HepG2 (cell line): ENCODE measurements at regions not wholly inside any gene's neighbourhood (a gene's known extent, or its start where the extent isn't known, plus 50 kb on each side); places are given as distances from the start of the nearest gene placed in this dataset.

Source experiments
- ATAC-seq: fragments of 200-7000 bp; cut with Tn5 transposase; 3 replicates; pipeline ENCODE4 v1.9.1; 2020; ENCODE audit warnings: mild to moderate bottlenecking, moderate library complexity
- BruUV-seq: library from RNA; stranded (reverse); fragments of 400-500 nt; replicated peaks from 2 replicates; lab custom pipeline; 2021; lab: Mats Ljungman, UMichigan
- CTCF ChIA-PET: fragments of 300-600 bp; formaldehyde crosslinking; extraction: SDS; loops from one replicate; lab custom pipeline; 2021; ENCODE audit warnings: low total read pairs, inconsistent platforms, low intra/inter-chr PET ratio; lab: Yijun Ruan, JAX
- POLR2A ChIA-PET: fragments of 350-600 bp; sonication (Branson Sonifier 250); formaldehyde crosslinking; loops from one replicate; lab custom pipeline; 2020; ENCODE audit warnings: antibody characterized with exemption, inconsistent platforms; lab: Yijun Ruan, JAX
- DNase-seq: peaks from one replicate; pipeline ENCODE4 v3.0.0-alpha.2; 2015; ENCODE audit warnings: low spot score
- FAIRE-seq: peaks from 3 replicates; lab custom pipeline; 2011; peaks lifted over from hg19 to GRCh38; lab: Jason Lieb, UNC
- H2AFZ ChIP-seq: one replicate; pipeline ENCODE4 v1.6.1; 2011; ENCODE audit warnings: low read length, inconsistent platforms
- H3K27ac ChIP-seq: fragments of 300-600 bp; 3 replicates; pipeline ENCODE4 v1.8.0; 2011; ENCODE audit warnings: mixed run types, mild to moderate bottlenecking, mixed read lengths, low read length, inconsistent platforms; ENCODE audit not compliant: insufficient read depth; ENCODE audit errors: extremely low read length
- H3K27me3 ChIP-seq, 2 experiments: fragments of 200-600 bp in 1 of 2; 2 replicates in 1 of 2; 3 replicates in 1 of 2; pipeline versions ENCODE4 v1.6.0 to v1.8.0; 2011; ENCODE audit warnings: low read length in 2 of 2, mild to moderate bottlenecking in 2 of 2, moderate library complexity in 2 of 2, inconsistent platforms in 1 of 2; ENCODE audit not compliant: insufficient read depth in 2 of 2, control insufficient read depth in 1 of 2
- H3K36me3 ChIP-seq, 2 experiments: fragments of 200-600 bp in 1 of 2; replicated peaks in 1 of 2; 2 replicates in 1 of 2; 3 replicates in 1 of 2; pipeline versions ENCODE4 v1.5.1 to v1.8.0; 2011; ENCODE audit warnings: low read length in 2 of 2, inconsistent platforms in 1 of 2; ENCODE audit not compliant: insufficient read depth in 2 of 2, control insufficient read depth in 1 of 2
- H3K4me1 ChIP-seq: 2 replicates; pipeline ENCODE4 v1.5.1; 2012; ENCODE audit warnings: low read length, inconsistent platforms; ENCODE audit not compliant: insufficient read depth
- H3K4me2 ChIP-seq: 2 replicates; pipeline ENCODE4 v1.6.0; 2011; ENCODE audit warnings: low read depth, low read length, inconsistent platforms
- H3K4me3 ChIP-seq, 3 experiments: fragments of 200-600 bp in 1 of 3; sonication (generic), shearing (Covaris generic) in 1 of 3; replicated peaks in 1 of 3; 2 replicates each; pipeline ENCODE4 v1.5.1; 2011 to 2016; ENCODE audit warnings: low read length in 3 of 3, inconsistent platforms in 2 of 3, low read depth in 2 of 3, mild to moderate bottlenecking in 2 of 3, control low read depth in 1 of 3, mixed read lengths in 1 of 3; ENCODE audit not compliant: insufficient read depth in 1 of 3
- H3K79me2 ChIP-seq: one replicate; pipeline ENCODE4 v1.6.1; 2011; ENCODE audit warnings: low read length, inconsistent platforms; ENCODE audit not compliant: insufficient read depth
- H3K9ac ChIP-seq: 2 replicates; pipeline ENCODE4 v1.6.0; 2011; ENCODE audit warnings: mild to moderate bottlenecking, low read depth, low read length, inconsistent platforms; ENCODE audit not compliant: insufficient read depth
- H3K9me3 ChIP-seq: 2 replicates; pipeline ENCODE4 v1.5.1; 2012; ENCODE audit warnings: mild to moderate bottlenecking, low read length
- H4K20me1 ChIP-seq: 2 replicates; pipeline ENCODE4 v1.6.0; 2011; ENCODE audit warnings: inconsistent platforms, mild to moderate bottlenecking, low read length, moderate library complexity; ENCODE audit not compliant: insufficient read depth
- BCL6 ChIP-seq: IDR thresholded peaks from 2 replicates; pipeline ENCODE4 v1.6.1; 2016; ENCODE audit warnings: missing genetic modification reagents, missing compliant biosample characterization
- CAMTA2 ChIP-seq: sonication (generic); formaldehyde crosslinking; IDR thresholded peaks from 2 replicates; pipeline ENCODE4 v1.4.0; 2020; ENCODE audit warnings: mild to moderate bottlenecking, missing genetic modification reagents, borderline replicate concordance
- CEBPB ChIP-seq: IDR thresholded peaks from 2 replicates; pipeline ENCODE4 v1.6.1; 2011; ENCODE audit warnings: low read depth, low read length, improper control_type of control experiment, borderline replicate concordance
- HIVEP1 ChIP-seq: sonication (generic); formaldehyde crosslinking; IDR thresholded peaks from 2 replicates; pipeline ENCODE4 v1.4.0; 2020; ENCODE audit warnings: mild to moderate bottlenecking, missing genetic modification reagents
- MAF1 ChIP-seq: sonication (generic); formaldehyde crosslinking; IDR thresholded peaks from 2 replicates; pipeline ENCODE4 v1.5.0; 2020; ENCODE audit warnings: missing genetic modification reagents, borderline replicate concordance
- MYNN ChIP-seq: sonication (generic); formaldehyde crosslinking; IDR thresholded peaks from 2 replicates; pipeline ENCODE4 v1.4.0; 2020; ENCODE audit warnings: mild to moderate bottlenecking, low read depth, missing genetic modification reagents
- NKX3-1 ChIP-seq: sonication (generic); formaldehyde crosslinking; IDR thresholded peaks from 2 replicates; pipeline ENCODE4 v1.5.0; 2020; ENCODE audit warnings: missing genetic modification reagents
- PBX2 ChIP-seq: IDR thresholded peaks from 2 replicates; pipeline ENCODE4 v1.6.1; 2016; ENCODE audit warnings: control low read depth
- SALL1 ChIP-seq: sonication (generic); formaldehyde crosslinking; IDR thresholded peaks from 2 replicates; pipeline ENCODE4 v1.8.0; 2022; ENCODE audit warnings: mild to moderate bottlenecking, missing genetic modification reagents
- SIX1 ChIP-seq: sonication (generic); formaldehyde crosslinking; IDR thresholded peaks from 2 replicates; pipeline ENCODE4 v1.4.0; 2020; ENCODE audit warnings: missing genetic modification reagents, borderline replicate concordance
- SRSF1 ChIP-seq: fragments of 200-400 bp; formaldehyde crosslinking; optimal IDR thresholded peaks from 2 replicates; pipeline ENCODE3; 2017; ENCODE audit warnings: mild to moderate bottlenecking, low read depth, low read length, moderate library complexity
- WIZ ChIP-seq: sonication (generic); formaldehyde crosslinking; IDR thresholded peaks from 2 replicates; pipeline ENCODE4 v1.5.1; 2020; ENCODE audit warnings: mild to moderate bottlenecking, missing genetic modification reagents
- ZBTB42 ChIP-seq: sonication (generic); formaldehyde crosslinking; IDR thresholded peaks from 2 replicates; pipeline ENCODE4 v1.5.0; 2020; ENCODE audit warnings: mild to moderate bottlenecking, missing genetic modification reagents
- ZNF510 ChIP-seq: sonication (generic); formaldehyde crosslinking; IDR thresholded peaks from 2 replicates; pipeline ENCODE4 v1.4.0; 2020; ENCODE audit warnings: low read depth, mild to moderate bottlenecking, missing genetic modification reagents
- ZNF557 ChIP-seq: sonication (generic); formaldehyde crosslinking; IDR thresholded peaks from 2 replicates; pipeline ENCODE4 v1.4.0; 2020; ENCODE audit warnings: missing genetic modification reagents
- ZNF660 ChIP-seq: sonication (generic); formaldehyde crosslinking; IDR thresholded peaks from 2 replicates; pipeline ENCODE4 v1.5.1; 2020; ENCODE audit warnings: mild to moderate bottlenecking, low read depth, missing genetic modification reagents, borderline replicate concordance
- ZNF841 ChIP-seq: sonication (generic); formaldehyde crosslinking; IDR thresholded peaks from 2 replicates; pipeline ENCODE4 v1.8.1; 2023; ENCODE audit warnings: missing genetic modification reagents, borderline replicate concordance
- ZSCAN5A ChIP-seq: sonication (generic); formaldehyde crosslinking; IDR thresholded peaks from 2 replicates; pipeline ENCODE4 v1.8.0; 2022; ENCODE audit warnings: mild to moderate bottlenecking, missing genetic modification reagents, borderline replicate concordance
- WGBS: methylation state at CpG from one replicate; pipeline ENCODE4 v1.1.6; 2017; ENCODE audit warnings: low lambda C conversion rate; 5-methylcytosine and 5-hydroxymethylcytosine counted together
- in situ Hi-C: cut with HindIII; loops from 2 replicates; pipeline ENCODE4 v1.10.0; 2017; ENCODE audit warnings: low pct_unique_long_range_greater_than_20kb; ENCODE audit not compliant: extremely low pct_ligation_motif_present
- intact Hi-C: fragments of 100-400 bp; cut with micrococcal nuclease; formaldehyde crosslinking; loops from one replicate; pipeline ENCODE4 v1.10.0; 2022; ENCODE audit not compliant: unreplicated experiment
- TF ChIP-seq, protein P1 (sequence below): IDR thresholded peaks from 2 replicates; pipeline ENCODE4 v1.6.1; 2018; ENCODE audit warnings: missing genetic modification reagents, mild to moderate bottlenecking, missing compliant biosample characterization
- TF ChIP-seq, protein P2 (sequence below): sonication (generic); formaldehyde crosslinking; IDR thresholded peaks from 2 replicates; pipeline ENCODE4 v1.4.0; 2020; ENCODE audit warnings: missing genetic modification reagents

GRCh38 chr5:113891491-113891890, 378.0 kb downstream of the YTHDC2 start:
- Histone ChIP-seq H3K79me2 (no peaks in the 10 kb centered on the region), H3K4me2 (no peak overlapping the region), H3K9ac (no peak overlapping the region), H3K4me1 (no peaks in the 10 kb centered on the region), H3K36me3 (no peaks in the 10 kb centered on the region), H3K9me3 (no peaks in the 10 kb centered on the region), H3K27ac (no peak overlapping the region), H4K20me1 (no peaks in the 10 kb centered on the region), H3K27me3 (no peaks in the 10 kb centered on the region), H2AFZ (no peak overlapping the region), H3K4me3 (no peak overlapping the region)
- ATAC-seq (no peak), FAIRE-seq (no peak), DNase-seq (no peak)
- BruUV-seq, result no TSS peak
- CTCF ChIA-PET, result no interaction called here
- intact Hi-C loops, result no loop called here
- in situ Hi-C loops, result no loop called here
- no peak for TF ChIP-seq NKX3-1 (CRISPR knock-in tag)
- TF ChIP-seq ZNF510 (CRISPR knock-in tag), result no peak
- no peak for TF ChIP-seq ZSCAN5A (CRISPR knock-in tag)
- no peak for TF ChIP-seq MAF1 (CRISPR knock-in tag)
- no peak for TF ChIP-seq ZBTB42
- no peak for TF ChIP-seq SALL1 (CRISPR knock-in tag)
- no peak for TF ChIP-seq ZNF841 (CRISPR knock-in tag)
- no peak for TF ChIP-seq CEBPB
- no peak for TF ChIP-seq MYNN (CRISPR knock-in tag)
- no peak for TF ChIP-seq ZNF557
- TF ChIP-seq SRSF1, result no peak
- no peak for TF ChIP-seq BCL6 (CRISPR knock-in tag)
- TF ChIP-seq, protein P1, sequence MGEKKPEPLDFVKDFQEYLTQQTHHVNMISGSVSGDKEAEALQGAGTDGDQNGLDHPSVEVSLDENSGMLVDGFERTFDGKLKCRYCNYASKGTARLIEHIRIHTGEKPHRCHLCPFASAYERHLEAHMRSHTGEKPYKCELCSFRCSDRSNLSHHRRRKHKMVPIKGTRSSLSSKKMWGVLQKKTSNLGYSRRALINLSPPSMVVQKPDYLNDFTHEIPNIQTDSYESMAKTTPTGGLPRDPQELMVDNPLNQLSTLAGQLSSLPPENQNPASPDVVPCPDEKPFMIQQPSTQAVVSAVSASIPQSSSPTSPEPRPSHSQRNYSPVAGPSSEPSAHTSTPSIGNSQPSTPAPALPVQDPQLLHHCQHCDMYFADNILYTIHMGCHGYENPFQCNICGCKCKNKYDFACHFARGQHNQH, result no peak
- TF ChIP-seq WIZ (CRISPR knock-in tag), result no peak
- TF ChIP-seq PBX2 (CRISPR knock-in tag), result no peak
- TF ChIP-seq, protein P2, sequence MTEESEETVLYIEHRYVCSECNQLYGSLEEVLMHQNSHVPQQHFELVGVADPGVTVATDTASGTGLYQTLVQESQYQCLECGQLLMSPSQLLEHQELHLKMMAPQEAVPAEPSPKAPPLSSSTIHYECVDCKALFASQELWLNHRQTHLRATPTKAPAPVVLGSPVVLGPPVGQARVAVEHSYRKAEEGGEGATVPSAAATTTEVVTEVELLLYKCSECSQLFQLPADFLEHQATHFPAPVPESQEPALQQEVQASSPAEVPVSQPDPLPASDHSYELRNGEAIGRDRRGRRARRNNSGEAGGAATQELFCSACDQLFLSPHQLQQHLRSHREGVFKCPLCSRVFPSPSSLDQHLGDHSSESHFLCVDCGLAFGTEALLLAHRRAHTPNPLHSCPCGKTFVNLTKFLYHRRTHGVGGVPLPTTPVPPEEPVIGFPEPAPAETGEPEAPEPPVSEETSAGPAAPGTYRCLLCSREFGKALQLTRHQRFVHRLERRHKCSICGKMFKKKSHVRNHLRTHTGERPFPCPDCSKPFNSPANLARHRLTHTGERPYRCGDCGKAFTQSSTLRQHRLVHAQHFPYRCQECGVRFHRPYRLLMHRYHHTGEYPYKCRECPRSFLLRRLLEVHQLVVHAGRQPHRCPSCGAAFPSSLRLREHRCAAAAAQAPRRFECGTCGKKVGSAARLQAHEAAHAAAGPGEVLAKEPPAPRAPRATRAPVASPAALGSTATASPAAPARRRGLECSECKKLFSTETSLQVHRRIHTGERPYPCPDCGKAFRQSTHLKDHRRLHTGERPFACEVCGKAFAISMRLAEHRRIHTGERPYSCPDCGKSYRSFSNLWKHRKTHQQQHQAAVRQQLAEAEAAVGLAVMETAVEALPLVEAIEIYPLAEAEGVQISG (CRISPR knock-in tag), result no peak
- TF ChIP-seq HIVEP1 (CRISPR knock-in tag), result no peak
- TF ChIP-seq ZNF660, result no peak
- TF ChIP-seq CAMTA2 (CRISPR knock-in tag), result no peak
- TF ChIP-seq SIX1 (CRISPR knock-in tag), result no peak
- 18% methylated on average over 4 of the region's 4 CpGs for WGBS
- POLR2A ChIA-PET, result no interaction called here
